ENCODE measurements at regions not wholly inside any gene's neighbourhood (a gene's known extent, or its start where the extent isn't known, plus 50 kb on each side); places are given as distances from the start of the nearest gene placed in this dataset.

DNA sequence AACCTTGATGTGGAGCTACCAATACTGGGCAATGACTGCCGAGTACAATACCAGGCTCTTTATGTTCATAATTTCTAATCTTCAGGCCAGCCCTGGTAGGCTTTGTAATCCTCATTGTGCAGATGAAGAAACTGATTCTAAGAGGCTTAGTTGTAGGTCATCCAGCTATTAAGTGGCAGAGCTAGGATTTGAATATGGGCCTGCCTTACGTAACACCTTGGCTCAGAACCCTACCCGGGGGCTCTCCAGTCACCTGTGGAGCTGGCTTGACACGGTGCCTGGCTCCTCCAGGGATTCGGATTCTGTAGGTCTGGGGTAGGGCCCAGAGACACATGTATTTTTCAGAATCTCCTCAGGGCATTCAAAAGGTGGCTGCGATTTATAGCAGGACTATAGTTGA is 515.5 kb downstream of the QKI start:
- 52 to 55% methylated on average over 6 of the region's 6 CpGs for WGBS, 2 experiments (ENCODE audit: low coverage in 1 of 2, low lambda C conversion rate in 2 of 2, missing lambda C conversion rate in 2 of 2)
- no peak for TF ChIP-seq EZH2phosphoT487 (IDR thresholded peaks at IDR 0.05; ENCODE audit: insufficient read depth, low read depth)
- no peak for TF ChIP-seq EZH2 (IDR thresholded peaks at IDR 0.05; ENCODE audit: insufficient read depth, poor library complexity, severe bottlenecking)
- Histone ChIP-seq H3K79me2 (ENCODE audit: insufficient read depth) (no peaks in the 10 kb centered on the region), H2AFZ (no peak overlapping the region), H3K4me3 (no peak overlapping the region), H3K27me3 (replicated peaks; ENCODE audit: insufficient read depth) (no peaks in the 10 kb centered on the region), H3K9me3 (ENCODE audit: low read depth) (no peaks in the 10 kb centered on the region), H3F3A (ENCODE audit: insufficient read depth) (no peaks in the 10 kb centered on the region), H3K9ac (no peak overlapping the region), H3K36me3 (ENCODE audit: low read depth) (no peaks in the 10 kb centered on the region), H3K4me1 (ENCODE audit: insufficient read depth) (no peaks in the 10 kb centered on the region), H4K20me1 (ENCODE audit: insufficient read depth) (no peaks in the 10 kb centered on the region), H3K27ac (no peak overlapping the region), H3K9me2 (ENCODE audit: insufficient read depth) (no peaks in the 10 kb centered on the region), H3K4me2 (ENCODE audit: unreplicated experiment) (no peak overlapping the region)
- DNase-seq: no peak
- in situ Hi-C loops (cut with MboI): no loop called here

DNA sequence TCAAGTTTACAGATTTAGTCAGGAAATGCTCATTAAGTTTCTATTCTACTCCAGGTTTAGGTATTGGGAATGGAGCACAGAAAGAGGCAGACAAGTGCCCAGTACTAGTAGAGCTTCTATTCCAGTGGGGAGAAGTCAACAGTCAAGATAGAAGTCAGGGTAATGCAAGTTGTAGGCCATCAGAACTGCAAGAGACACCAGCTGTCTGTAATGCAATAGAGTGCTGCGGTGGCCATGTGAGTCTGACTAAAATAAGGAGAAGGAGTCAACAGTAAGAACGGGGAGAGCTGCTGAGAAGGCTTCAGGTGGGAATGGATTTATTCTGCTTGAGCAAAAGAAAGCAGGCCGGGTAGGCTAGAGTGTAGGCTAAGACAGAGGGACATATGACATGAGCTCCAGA is 515.0 kb downstream of the QKI start:
- no peak for TF ChIP-seq EZH2 (IDR thresholded peaks at IDR 0.05; ENCODE audit: insufficient read depth, poor library complexity, severe bottlenecking)
- TF ChIP-seq EZH2phosphoT487 (IDR thresholded peaks at IDR 0.05; ENCODE audit: insufficient read depth, low read depth): no peak
- no peaks in the 10 kb centered on the region for H3K4me1 ChIP-seq (ENCODE audit: insufficient read depth)
- in situ Hi-C loops (cut with MboI): no loop called here
- H3K9me3 ChIP-seq (ENCODE audit: low read depth): no peaks in the 10 kb centered on the region
- no peaks in the 10 kb centered on the region for H3F3A ChIP-seq (ENCODE audit: insufficient read depth)
- no peak for DNase-seq
- no peaks in the 10 kb centered on the region for H3K9me2 ChIP-seq (ENCODE audit: insufficient read depth)
- no peak overlapping the region for H3K4me2 ChIP-seq (ENCODE audit: unreplicated experiment)
- H4K20me1 ChIP-seq (ENCODE audit: insufficient read depth): no peaks in the 10 kb centered on the region
- H3K79me2 ChIP-seq (ENCODE audit: insufficient read depth): no peaks in the 10 kb centered on the region
- H3K9ac ChIP-seq: no peak overlapping the region
- H3K36me3 ChIP-seq (ENCODE audit: low read depth): no peaks in the 10 kb centered on the region
- no peaks in the 10 kb centered on the region for H3K27me3 ChIP-seq (replicated peaks; ENCODE audit: insufficient read depth)
- H3K27ac ChIP-seq: no peak overlapping the region
- no peak overlapping the region for H2AFZ ChIP-seq
- 39 to 40% methylated on average over 3 of the region's 3 CpGs for WGBS, 2 experiments (ENCODE audit: low coverage in 1 of 2, low lambda C conversion rate in 2 of 2, missing lambda C conversion rate in 2 of 2)
- H3K4me3 ChIP-seq: no peak overlapping the region

DNA sequence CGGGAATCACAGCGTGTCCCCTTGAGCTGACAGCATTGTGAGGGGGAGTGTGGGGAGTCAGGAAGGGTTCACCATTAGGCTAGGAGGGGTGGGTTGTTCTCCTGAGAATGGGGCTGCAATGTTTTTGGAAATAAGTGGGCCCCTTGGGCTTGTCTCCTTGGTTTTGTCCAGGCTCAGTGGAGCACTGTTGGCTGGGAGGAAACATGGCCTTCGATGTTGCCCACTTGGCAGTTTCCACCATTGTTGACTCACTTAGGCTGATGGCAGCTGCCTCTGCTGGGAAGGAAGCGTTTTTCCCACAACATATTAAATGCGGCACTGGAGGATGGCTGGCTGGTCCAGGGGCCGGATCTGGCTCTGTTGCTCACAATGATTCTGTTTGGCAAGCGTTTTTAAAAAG is 512.1 kb downstream of the QKI start:
- Histone ChIP-seq H3K9me2 (ENCODE audit: insufficient read depth) (no peaks in the 10 kb centered on the region), H3K9ac (no peak overlapping the region), H3K4me1 (ENCODE audit: insufficient read depth) (no peaks in the 10 kb centered on the region), H4K20me1 (ENCODE audit: insufficient read depth) (no peaks in the 10 kb centered on the region), H3K36me3 (ENCODE audit: low read depth) (no peaks in the 10 kb centered on the region), H3K9me3 (ENCODE audit: low read depth) (no peaks in the 10 kb centered on the region), H3F3A (ENCODE audit: insufficient read depth) (no peaks in the 10 kb centered on the region), H3K79me2 (ENCODE audit: insufficient read depth) (no peaks in the 10 kb centered on the region), H2AFZ (no peak overlapping the region), H3K27me3 (replicated peaks; ENCODE audit: insufficient read depth) (no peaks in the 10 kb centered on the region), H3K27ac (no peak overlapping the region), H3K4me3 (no peak overlapping the region), H3K4me2 (ENCODE audit: unreplicated experiment) (no peak overlapping the region)
- TF ChIP-seq EZH2phosphoT487 (IDR thresholded peaks at IDR 0.05; ENCODE audit: insufficient read depth, low read depth): no peak
- TF ChIP-seq EZH2 (IDR thresholded peaks at IDR 0.05; ENCODE audit: insufficient read depth, poor library complexity, severe bottlenecking): no peak
- peak; percentile 8 for DNase-seq
- in situ Hi-C loops (cut with MboI): no loop called here
- 2 to 4% methylated on average over 7 of the region's 7 CpGs for WGBS, 2 experiments (ENCODE audit: low coverage in 1 of 2, low lambda C conversion rate in 2 of 2, missing lambda C conversion rate in 2 of 2)

DNA sequence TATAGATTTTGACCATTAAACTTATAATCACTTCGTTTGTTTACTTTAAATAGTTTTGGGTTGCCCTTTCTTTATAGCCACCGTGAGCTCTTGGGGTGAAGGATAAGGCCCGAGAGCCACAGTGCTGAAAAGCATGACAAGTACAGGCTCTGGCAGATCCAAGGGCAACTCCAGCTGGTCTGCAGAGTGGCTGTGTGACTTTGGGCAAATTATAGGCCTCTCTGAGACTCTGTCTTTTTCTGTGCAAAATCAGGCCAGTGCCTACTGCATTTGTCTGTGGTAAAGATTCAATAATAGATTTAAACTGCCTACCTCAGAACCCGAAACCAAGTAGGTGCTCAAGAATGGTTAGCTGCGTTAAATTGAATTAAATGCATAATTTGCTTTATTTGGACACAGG is 511.3 kb downstream of the QKI start:
- no peaks in the 10 kb centered on the region for H3K9me2 ChIP-seq (ENCODE audit: insufficient read depth)
- H3F3A ChIP-seq (ENCODE audit: insufficient read depth): no peaks in the 10 kb centered on the region
- no peak overlapping the region for H3K9ac ChIP-seq
- in situ Hi-C loops (cut with MboI): no loop called here
- no peaks in the 10 kb centered on the region for H3K9me3 ChIP-seq (ENCODE audit: low read depth)
- H4K20me1 ChIP-seq (ENCODE audit: insufficient read depth): no peaks in the 10 kb centered on the region
- no peak overlapping the region for H3K4me2 ChIP-seq (ENCODE audit: unreplicated experiment)
- no peak for TF ChIP-seq EZH2phosphoT487 (IDR thresholded peaks at IDR 0.05; ENCODE audit: insufficient read depth, low read depth)
- TF ChIP-seq EZH2 (IDR thresholded peaks at IDR 0.05; ENCODE audit: insufficient read depth, poor library complexity, severe bottlenecking): no peak
- H3K36me3 ChIP-seq (ENCODE audit: low read depth): no peaks in the 10 kb centered on the region
- H3K79me2 ChIP-seq (ENCODE audit: insufficient read depth): no peaks in the 10 kb centered on the region
- no peak overlapping the region for H3K4me3 ChIP-seq
- no peaks in the 10 kb centered on the region for H3K4me1 ChIP-seq (ENCODE audit: insufficient read depth)
- H3K27me3 ChIP-seq (replicated peaks; ENCODE audit: insufficient read depth): no peaks in the 10 kb centered on the region
- WGBS, 2 experiments (ENCODE audit: low coverage in 1 of 2, low lambda C conversion rate in 2 of 2, missing lambda C conversion rate in 2 of 2): 42 to 43% methylated on average over 5 of the region's 5 CpGs
- H3K27ac ChIP-seq: no peak overlapping the region
- no peak overlapping the region for H2AFZ ChIP-seq
- no peak for DNase-seq
